Activated CD8-positive, alpha-beta memory T cell treated with anti-CD3 and anti-CD28 coated beads, Interleukin-2, amount 10 ng/mL, durations not matched to agents 7 days and 5 days (primary cell): ENCODE measurements at regions not wholly inside any gene's neighbourhood (a gene's known extent, or its start where the extent isn't known, plus 50 kb on each side); places are given as distances from the start of the nearest gene placed in this dataset.

ENCODE experiments used
- ATAC-seq: fragments of 150-1000 bp; cut with Tn5 transposase; one replicate; pipeline ENCODE4 v1.10.0; 2021; ENCODE audit warnings: moderate library complexity
- CTCF ChIA-PET: fragments of 350-600 bp; sonication (Branson Sonifier 250); formaldehyde crosslinking; loops from one replicate; lab custom pipeline; 2021; ENCODE audit warnings: antibody characterized with exemption; lab: Charles Lee
- DNase-seq: peaks from one replicate; pipeline ENCODE4 v3.0.0-alpha.2; 2020
- H3K27ac Mint-ChIP-seq: one replicate; pipeline ENCODE4 v1.8.0; 2021; ENCODE audit warnings: mild to moderate bottlenecking, mixed read lengths
- H3K27me3 Mint-ChIP-seq: one replicate; pipeline ENCODE4 v1.8.0; 2021; ENCODE audit warnings: mixed read lengths
- H3K36me3 Mint-ChIP-seq: one replicate; pipeline ENCODE4 v1.8.0; 2021; ENCODE audit warnings: mild to moderate bottlenecking, mixed read lengths
- H3K4me1 Mint-ChIP-seq: one replicate; pipeline ENCODE4 v1.8.0; 2021; ENCODE audit warnings: mixed read lengths
- H3K4me3 Mint-ChIP-seq: one replicate; pipeline ENCODE4 v1.8.0; 2021; ENCODE audit warnings: mild to moderate bottlenecking, moderate library complexity, mixed read lengths
- H3K9me3 Mint-ChIP-seq: one replicate; pipeline ENCODE4 v1.8.0; 2022; ENCODE audit warnings: low read depth, mixed read lengths

- H3K9me3 Mint-ChIP-seq = no peaks in the 10 kb centered on the region
- no peak overlapping the region for H3K4me3 Mint-ChIP-seq
- no peak for ATAC-seq
- no peaks in the 10 kb centered on the region for H3K4me1 Mint-ChIP-seq
- CTCF ChIA-PET = no interaction called here
- no peak overlapping the region for H3K27ac Mint-ChIP-seq
- no peak for DNase-seq
- peaks cover 6% of the 10 kb centered on the region for H3K27me3 Mint-ChIP-seq
- no peaks in the 10 kb centered on the region for H3K36me3 Mint-ChIP-seq
Observed at GRCh38 chr7:18222636-18223035, 195.0 kb upstream of the PRPS1L1 start.

- ATAC-seq (no peak), DNase-seq (no peak)
- Mint-ChIP-seq H3K36me3 (no peaks in the 10 kb centered on the region), H3K27me3 (peaks cover 6% of the 10 kb centered on the region), H3K27ac (no peak overlapping the region), H3K4me1 (no peaks in the 10 kb centered on the region), H3K4me3 (no peak overlapping the region), H3K9me3 (no peaks in the 10 kb centered on the region)
- CTCF ChIA-PET = no interaction called here
Observed at GRCh38 chr7:18224138-18224537, 196.5 kb upstream of the PRPS1L1 start.

GRCh38 chr7:18225067-18225466 is 197.4 kb upstream of the PRPS1L1 start:
- peaks cover 6% of the 10 kb centered on the region for H3K27me3 Mint-ChIP-seq
- CTCF ChIA-PET = no interaction called here
- H3K4me1 Mint-ChIP-seq = no peaks in the 10 kb centered on the region
- DNase-seq (no peak), ATAC-seq (no peak)
- H3K9me3 Mint-ChIP-seq = no peaks in the 10 kb centered on the region
- no peaks in the 10 kb centered on the region for H3K36me3 Mint-ChIP-seq
- H3K4me3 Mint-ChIP-seq = no peak overlapping the region
- no peak overlapping the region for H3K27ac Mint-ChIP-seq

GRCh38 chr7:18226598-18226997 is 199.0 kb upstream of the PRPS1L1 start:
- CTCF ChIA-PET = no interaction called here
- Mint-ChIP-seq H3K27me3 (peaks cover 6% of the 10 kb centered on the region), H3K27ac (no peak overlapping the region), H3K4me1 (no peaks in the 10 kb centered on the region), H3K9me3 (no peaks in the 10 kb centered on the region), H3K36me3 (no peaks in the 10 kb centered on the region), H3K4me3 (no peak overlapping the region)
- ATAC-seq (no peak), DNase-seq (no peak)

- peaks cover 3% of the 10 kb centered on the region for H3K27me3 Mint-ChIP-seq
- no peak for ATAC-seq
Observed at GRCh38 chr7:18228686-18229085, 201.0 kb upstream of the PRPS1L1 start.

GRCh38 chr7:18230271-18230670 is 202.6 kb upstream of the PRPS1L1 start:
- CTCF ChIA-PET = no interaction called here
- ATAC-seq = no peak
- H3K9me3 Mint-ChIP-seq = no peaks in the 10 kb centered on the region
- DNase-seq = no peak
- H3K27me3 Mint-ChIP-seq = peaks cover 3% of the 10 kb centered on the region
- H3K4me3 Mint-ChIP-seq = no peak overlapping the region
- no peaks in the 10 kb centered on the region for H3K36me3 Mint-ChIP-seq
- no peaks in the 10 kb centered on the region for H3K4me1 Mint-ChIP-seq
- H3K27ac Mint-ChIP-seq = no peak overlapping the region

More at GRCh38 chr7:18228686-18229085, 201.0 kb upstream of the PRPS1L1 start:
- DNase-seq = no peak
- no peaks in the 10 kb centered on the region for H3K9me3 Mint-ChIP-seq
- no peaks in the 10 kb centered on the region for H3K36me3 Mint-ChIP-seq
- H3K27ac Mint-ChIP-seq = no peak overlapping the region
- H3K4me1 Mint-ChIP-seq = no peaks in the 10 kb centered on the region
- CTCF ChIA-PET = no interaction called here
- no peak overlapping the region for H3K4me3 Mint-ChIP-seq

- Mint-ChIP-seq H3K4me1 (no peaks in the 10 kb centered on the region), H3K27ac (no peak overlapping the region), H3K27me3 (no peaks in the 10 kb centered on the region), H3K4me3 (no peak overlapping the region), H3K36me3 (no peaks in the 10 kb centered on the region), H3K9me3 (no peaks in the 10 kb centered on the region)
- no peak for DNase-seq
- no peak for ATAC-seq
- CTCF ChIA-PET = interaction anchor here (0.6 kb wide), 1 partner anchor 25 kb away, joined by 3 read pairs; no protein-coding TSS in a partner anchor
Observed at GRCh38 chr7:18231854-18232253, 204.2 kb upstream of the PRPS1L1 start.

GRCh38 chr7:18234519-18234918 is 206.9 kb upstream of the PRPS1L1 start:
- Mint-ChIP-seq H3K4me3 (no peak overlapping the region), H3K4me1 (peaks cover 5% of the 10 kb centered on the region), H3K36me3 (no peaks in the 10 kb centered on the region), H3K27me3 (no peaks in the 10 kb centered on the region), H3K27ac (no peak overlapping the region), H3K9me3 (no peaks in the 10 kb centered on the region)
- CTCF ChIA-PET = no interaction called here
- DNase-seq (no peak), ATAC-seq (no peak)

GRCh38 chr7:18235819-18236218 is 208.2 kb upstream of the PRPS1L1 start:
- Mint-ChIP-seq H3K4me1 (peaks cover 5% of the 10 kb centered on the region), H3K27me3 (no peaks in the 10 kb centered on the region), H3K36me3 (no peaks in the 10 kb centered on the region), H3K4me3 (no peak overlapping the region), H3K9me3 (no peaks in the 10 kb centered on the region), H3K27ac (no peak overlapping the region)
- no peak for ATAC-seq
- no peak for DNase-seq
- CTCF ChIA-PET = no interaction called here

- no peak overlapping the region for H3K4me3 Mint-ChIP-seq
- no peaks in the 10 kb centered on the region for H3K36me3 Mint-ChIP-seq
- no peak for ATAC-seq
- peaks cover 7% of the 10 kb centered on the region for H3K4me1 Mint-ChIP-seq
- H3K9me3 Mint-ChIP-seq = no peaks in the 10 kb centered on the region
- no peak overlapping the region for H3K27ac Mint-ChIP-seq
- H3K27me3 Mint-ChIP-seq = no peaks in the 10 kb centered on the region
- CTCF ChIA-PET = no interaction called here
- no peak for DNase-seq
Observed at GRCh38 chr7:18239212-18239611, 211.6 kb upstream of the PRPS1L1 start.

GRCh38 chr7:18241543-18242231 is 214.0 kb upstream of the PRPS1L1 start:
- CTCF ChIA-PET = no interaction called here

GRCh38 chr7:18243731-18244130 is 216.1 kb upstream of the PRPS1L1 start:
- no peaks in the 10 kb centered on the region for H3K27me3 Mint-ChIP-seq
- no peak overlapping the region for H3K27ac Mint-ChIP-seq
- no peaks in the 10 kb centered on the region for H3K36me3 Mint-ChIP-seq
- peaks cover 5% of the 10 kb centered on the region for H3K9me3 Mint-ChIP-seq
- ATAC-seq = no peak
- no peak for DNase-seq
- CTCF ChIA-PET = no interaction called here
- no peak overlapping the region for H3K4me3 Mint-ChIP-seq
- peaks cover 7% of the 10 kb centered on the region for H3K4me1 Mint-ChIP-seq

More at GRCh38 chr7:18241543-18242231, 214.0 kb upstream of the PRPS1L1 start:
- H3K4me3 Mint-ChIP-seq = no peak overlapping the region
- peaks cover 2% of the 10 kb centered on the region for H3K9me3 Mint-ChIP-seq
- no peak overlapping the region for H3K27ac Mint-ChIP-seq
- peaks cover 7% of the 10 kb centered on the region for H3K4me1 Mint-ChIP-seq
- peak; percentile 33 for ATAC-seq
- DNase-seq = no peak
- no peaks in the 10 kb centered on the region for H3K27me3 Mint-ChIP-seq
- no peaks in the 10 kb centered on the region for H3K36me3 Mint-ChIP-seq

- no peaks in the 10 kb centered on the region for H3K36me3 Mint-ChIP-seq
- peaks cover 18% of the 10 kb centered on the region for H3K9me3 Mint-ChIP-seq
- no peak overlapping the region for H3K27ac Mint-ChIP-seq
- DNase-seq = no peak
- no peaks in the 10 kb centered on the region for H3K27me3 Mint-ChIP-seq
- no peak overlapping the region for H3K4me3 Mint-ChIP-seq
- H3K4me1 Mint-ChIP-seq = no peaks in the 10 kb centered on the region
- ATAC-seq = no peak
- CTCF ChIA-PET = no interaction called here
Observed at GRCh38 chr7:18250133-18250532, 222.5 kb upstream of the PRPS1L1 start.

GRCh38 chr7:18257711-18258110 is 230.1 kb upstream of the PRPS1L1 start:
- DNase-seq (no peak), ATAC-seq (no peak)
- H3K36me3 Mint-ChIP-seq = no peaks in the 10 kb centered on the region
- H3K27me3 Mint-ChIP-seq = no peaks in the 10 kb centered on the region
- H3K4me1 Mint-ChIP-seq = no peaks in the 10 kb centered on the region
- H3K27ac Mint-ChIP-seq = no peak overlapping the region
- H3K4me3 Mint-ChIP-seq = no peak overlapping the region
- CTCF ChIA-PET = no interaction called here
- peaks cover 7% of the 10 kb centered on the region for H3K9me3 Mint-ChIP-seq
